ENCODE measurements at regions not wholly inside any gene's neighbourhood (a gene's known extent, or its start where the extent isn't known, plus 50 kb on each side); places are given as distances from the start of the nearest gene placed in this dataset.
A peak's percentile ranks its signal among the peaks of the same experiment; 100 is the strongest.

- DNase-seq (no peak), ATAC-seq (no peak)
- intact Hi-C loops (cut with micrococcal nuclease): no loop called here
Measured at GRCh38 chr12:61896436-61896835, 363.8 kb upstream of the USP15 start.

- DNase-seq (no peak), ATAC-seq (no peak)
Measured at GRCh38 chr12:61902403-61902802, 357.8 kb upstream of the USP15 start.

GRCh38 chr12:61911113-61911512 lies 349.1 kb upstream of the USP15 start:
- DNase-seq (no peak), ATAC-seq (no peak)
- intact Hi-C loops (cut with micrococcal nuclease): no loop called here

More at GRCh38 chr12:61902403-61902802, 357.8 kb upstream of the USP15 start:
- intact Hi-C loops (cut with micrococcal nuclease): no loop called here

- DNase-seq (no peak), ATAC-seq (no peak)
- intact Hi-C loops (cut with micrococcal nuclease): no loop called here
Measured at GRCh38 chr12:61915420-61915819, 344.8 kb upstream of the USP15 start.

GRCh38 chr12:61916831-61917230 lies 343.4 kb upstream of the USP15 start:
- DNase-seq: no peak
- intact Hi-C loops (cut with micrococcal nuclease): no loop called here

GRCh38 chr12:61919686-61920085 lies 340.5 kb upstream of the USP15 start:
- intact Hi-C loops (cut with micrococcal nuclease): no loop called here
- ATAC-seq (no peak), DNase-seq (no peak)

More at GRCh38 chr12:61916831-61917230, 343.4 kb upstream of the USP15 start:
- ATAC-seq: no peak

- no peak for ATAC-seq
- no peak for DNase-seq
- intact Hi-C loops (cut with micrococcal nuclease): no loop called here
Measured at GRCh38 chr12:61920230-61920629, 340.0 kb upstream of the USP15 start.

- intact Hi-C loops (cut with micrococcal nuclease): no loop called here
- no peak for ATAC-seq
- DNase-seq: no peak
Measured at GRCh38 chr12:61923152-61923551, 337.1 kb upstream of the USP15 start.

- intact Hi-C loops (cut with micrococcal nuclease): no loop called here
- no peak for ATAC-seq
Measured at GRCh38 chr12:61934564-61934963, 325.6 kb upstream of the USP15 start.

GRCh38 chr12:61939977-61940376 lies 320.2 kb upstream of the USP15 start:
- ATAC-seq: no peak
- no peak for DNase-seq
- intact Hi-C loops (cut with micrococcal nuclease): no loop called here

More at GRCh38 chr12:61934564-61934963, 325.6 kb upstream of the USP15 start:
- DNase-seq: no peak

GRCh38 chr12:61956545-61956944 lies 303.7 kb upstream of the USP15 start:
- DNase-seq (no peak), ATAC-seq (no peak)
- intact Hi-C loops (cut with micrococcal nuclease): no loop called here

- ATAC-seq (no peak), DNase-seq (no peak)
- intact Hi-C loops (cut with micrococcal nuclease): no loop called here
Measured at GRCh38 chr12:61974461-61974860, 285.7 kb upstream of the USP15 start.

- intact Hi-C loops (cut with micrococcal nuclease): no loop called here
- ATAC-seq: no peak
- no peak for DNase-seq
Measured at GRCh38 chr12:61985830-61986229, 274.4 kb upstream of the USP15 start.

- ATAC-seq: no peak
- intact Hi-C loops (cut with micrococcal nuclease): no loop called here
- no peak for DNase-seq
Measured at GRCh38 chr12:61987173-61987572, 273.0 kb upstream of the USP15 start.

- ATAC-seq (no peak), DNase-seq (no peak)
- intact Hi-C loops (cut with micrococcal nuclease): no loop called here
Measured at GRCh38 chr12:61991661-61992060, 268.5 kb upstream of the USP15 start.

GRCh38 chr12:61993734-61994345 lies 266.4 kb upstream of the USP15 start:
- DNase-seq: no peak
- intact Hi-C loops (cut with micrococcal nuclease): no loop called here
- ATAC-seq: peak; percentile 39

GRCh38 chr12:61996717-61997116 lies 263.5 kb upstream of the USP15 start:
- DNase-seq (no peak), ATAC-seq (no peak)
- intact Hi-C loops (cut with micrococcal nuclease): no loop called here

- intact Hi-C loops (cut with micrococcal nuclease): no loop called here
- ATAC-seq (no peak), DNase-seq (no peak)
Measured at GRCh38 chr12:61998791-61999190, 261.4 kb upstream of the USP15 start.

GRCh38 chr12:61999311-61999710 lies 260.9 kb upstream of the USP15 start:
- intact Hi-C loops (cut with micrococcal nuclease): no loop called here
- DNase-seq: no peak
- no peak for ATAC-seq

GRCh38 chr12:62001424-62001823 lies 258.8 kb upstream of the USP15 start:
- intact Hi-C loops (cut with micrococcal nuclease): no loop called here
- DNase-seq: no peak

GRCh38 chr12:62003226-62003625 lies 257.0 kb upstream of the USP15 start:
- ATAC-seq (no peak), DNase-seq (no peak)
- intact Hi-C loops (cut with micrococcal nuclease): no loop called here

More at GRCh38 chr12:62001424-62001823, 258.8 kb upstream of the USP15 start:
- no peak for ATAC-seq

GRCh38 chr12:62003701-62004100 lies 256.5 kb upstream of the USP15 start:
- intact Hi-C loops (cut with micrococcal nuclease): no loop called here
- ATAC-seq: no peak
- DNase-seq: no peak

Data from left ventricle myocardium superior (tissue), 1 donor.